ENCODE measurements at regions not wholly inside any gene's neighbourhood (a gene's known extent, or its start where the extent isn't known, plus 50 kb on each side); places are given as distances from the start of the nearest gene placed in this dataset.
"Not testable (repeated sequence)": the region's sequence is repeated elsewhere in the genome, so short reads cannot be mapped to it uniquely, and the experiment has no call there.

- not testable (repeated sequence) for TF ChIP-seq USF2 (CRISPR knock-in tag; IDR thresholded peaks at IDR 0.05); ATF3 (CRISPR knock-in tag; conservative IDR thresholded peaks at IDR 0.05); ATF6 (CRISPR knock-in tag; IDR thresholded peaks at IDR 0.05); CTCF (IDR thresholded peaks at IDR 0.05); TEAD4 (CRISPR knock-in tag; IDR thresholded peaks at IDR 0.05); GABPB1 (CRISPR knock-in tag; IDR thresholded peaks at IDR 0.05)
- TF ChIP-seq, protein P1, sequence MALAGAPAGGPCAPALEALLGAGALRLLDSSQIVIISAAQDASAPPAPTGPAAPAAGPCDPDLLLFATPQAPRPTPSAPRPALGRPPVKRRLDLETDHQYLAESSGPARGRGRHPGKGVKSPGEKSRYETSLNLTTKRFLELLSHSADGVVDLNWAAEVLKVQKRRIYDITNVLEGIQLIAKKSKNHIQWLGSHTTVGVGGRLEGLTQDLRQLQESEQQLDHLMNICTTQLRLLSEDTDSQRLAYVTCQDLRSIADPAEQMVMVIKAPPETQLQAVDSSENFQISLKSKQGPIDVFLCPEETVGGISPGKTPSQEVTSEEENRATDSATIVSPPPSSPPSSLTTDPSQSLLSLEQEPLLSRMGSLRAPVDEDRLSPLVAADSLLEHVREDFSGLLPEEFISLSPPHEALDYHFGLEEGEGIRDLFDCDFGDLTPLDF (CRISPR knock-in tag; IDR thresholded peaks at IDR 0.05), result not testable (repeated sequence)
These were observed 237.5 kb downstream of the ANKRD30B start for GRCh38 chr18:14985291-14986013.

All from WTC11 (cell line).